H1 (cell line): ENCODE measurements at regions not wholly inside any gene's neighbourhood (a gene's known extent, or its start where the extent isn't known, plus 50 kb on each side); places are given as distances from the start of the nearest gene placed in this dataset.

Experiments
- CHD2 ChIP-seq: IDR thresholded peaks from 2 replicates; pipeline ENCODE4 v1.6.1; 2012; ENCODE audit warnings: low read length, improper control_type of control experiment
- POLR2A ChIP-seq, 2 experiments: IDR thresholded peaks; 1 replicate in 1 of 2; 2 replicates in 1 of 2; pipeline ENCODE4 v1.6.1; 2011; ENCODE audit warnings: low read depth in 2 of 2, low read length in 2 of 2, mild to moderate bottlenecking in 2 of 2; ENCODE audit errors: control extremely low read depth in 1 of 2
- POU5F1 ChIP-seq: IDR thresholded peaks from 2 replicates; pipeline ENCODE4 v1.6.1; 2011; ENCODE audit warnings: low read depth, mild to moderate bottlenecking, low read length, moderate library complexity
- SUZ12 ChIP-seq: fragments of 200-600 bp; sonication (generic); IDR thresholded peaks from 2 replicates; pipeline ENCODE4 v1.6.1; 2012; ENCODE audit warnings: mild to moderate bottlenecking, inconsistent platforms, low read length, moderate library complexity, mixed read lengths
- TF ChIP-seq, protein P1 (sequence below): IDR thresholded peaks from 2 replicates; pipeline ENCODE4 v1.6.1; 2012; ENCODE audit warnings: inconsistent platforms
- TF ChIP-seq, protein P2 (sequence below), 3 experiments: IDR thresholded peaks; 1 replicate in 2 of 3; 2 replicates in 1 of 3; pipeline versions ENCODE4 v1.5.1 to v1.6.1; 2011; ENCODE audit warnings: low read length in 3 of 3, mild to moderate bottlenecking in 3 of 3, inconsistent platforms in 2 of 3, low read depth in 1 of 3, moderate library complexity in 1 of 3; ENCODE audit not compliant: insufficient read depth in 1 of 3; ENCODE audit errors: control extremely low read depth in 1 of 3

DNA sequence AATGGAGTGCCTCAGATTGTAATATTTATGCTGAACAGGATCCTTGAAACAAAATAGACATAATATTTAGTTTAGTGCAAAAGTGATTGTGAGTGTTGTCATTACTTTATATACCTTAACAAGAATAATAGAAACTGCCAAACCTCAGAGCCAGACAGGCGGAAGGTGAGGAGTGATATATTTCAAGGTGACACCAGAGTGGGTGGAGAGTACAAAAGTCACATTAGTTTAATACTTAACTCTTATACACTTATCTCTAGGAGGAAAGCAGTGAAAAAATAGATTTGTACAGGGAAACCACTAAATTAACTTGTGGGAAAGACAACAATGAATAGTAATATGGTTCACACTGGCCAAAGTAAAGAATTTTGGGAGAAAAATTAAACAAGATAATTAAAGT, 342.8 kb upstream of the NDST4 start:
- TF ChIP-seq SUZ12 (no peak), POU5F1 (no peak), CHD2 (no peak), POLR2A (IDR thresholded peaks at IDR 0.05; ENCODE audit: control extremely low read depth in 1 of 2, low read depth in 2 of 2, low read length in 2 of 2) (no peak)
- TF ChIP-seq, protein P1, sequence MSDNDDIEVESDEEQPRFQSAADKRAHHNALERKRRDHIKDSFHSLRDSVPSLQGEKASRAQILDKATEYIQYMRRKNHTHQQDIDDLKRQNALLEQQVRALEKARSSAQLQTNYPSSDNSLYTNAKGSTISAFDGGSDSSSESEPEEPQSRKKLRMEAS, result no peak
- TF ChIP-seq, protein P2, sequence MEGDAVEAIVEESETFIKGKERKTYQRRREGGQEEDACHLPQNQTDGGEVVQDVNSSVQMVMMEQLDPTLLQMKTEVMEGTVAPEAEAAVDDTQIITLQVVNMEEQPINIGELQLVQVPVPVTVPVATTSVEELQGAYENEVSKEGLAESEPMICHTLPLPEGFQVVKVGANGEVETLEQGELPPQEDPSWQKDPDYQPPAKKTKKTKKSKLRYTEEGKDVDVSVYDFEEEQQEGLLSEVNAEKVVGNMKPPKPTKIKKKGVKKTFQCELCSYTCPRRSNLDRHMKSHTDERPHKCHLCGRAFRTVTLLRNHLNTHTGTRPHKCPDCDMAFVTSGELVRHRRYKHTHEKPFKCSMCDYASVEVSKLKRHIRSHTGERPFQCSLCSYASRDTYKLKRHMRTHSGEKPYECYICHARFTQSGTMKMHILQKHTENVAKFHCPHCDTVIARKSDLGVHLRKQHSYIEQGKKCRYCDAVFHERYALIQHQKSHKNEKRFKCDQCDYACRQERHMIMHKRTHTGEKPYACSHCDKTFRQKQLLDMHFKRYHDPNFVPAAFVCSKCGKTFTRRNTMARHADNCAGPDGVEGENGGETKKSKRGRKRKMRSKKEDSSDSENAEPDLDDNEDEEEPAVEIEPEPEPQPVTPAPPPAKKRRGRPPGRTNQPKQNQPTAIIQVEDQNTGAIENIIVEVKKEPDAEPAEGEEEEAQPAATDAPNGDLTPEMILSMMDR (IDR thresholded peaks at IDR 0.05; ENCODE audit: control extremely low read depth in 1 of 3, insufficient read depth in 1 of 3, low read depth in 1 of 3, low read length in 3 of 3), result no peak
